ENCODE measurements at regions not wholly inside any gene's neighbourhood (a gene's known extent, or its start where the extent isn't known, plus 50 kb on each side); places are given as distances from the start of the nearest gene placed in this dataset.
A peak's percentile ranks its signal among the peaks of the same experiment; 100 is the strongest.

GRCh38 chr6:113642714-113643406 is 214.3 kb upstream of the MARCKS start:
- DNase-seq (ENCODE audit: low spot score), result no peak

- DNase-seq (ENCODE audit: low spot score), result no peak
Observed at GRCh38 chr6:113643407-113643770, 213.8 kb upstream of the MARCKS start.

GRCh38 chr6:113644861-113645575 is 212.1 kb upstream of the MARCKS start:
- no peak for DNase-seq (ENCODE audit: low spot score)

GRCh38 chr6:113645576-113645970 is 211.6 kb upstream of the MARCKS start:
- DNase-seq (ENCODE audit: low spot score), result no peak

GRCh38 chr6:113645986-113646385 is 211.2 kb upstream of the MARCKS start:
- no peak for DNase-seq (ENCODE audit: low spot score)

GRCh38 chr6:113646701-113647100 is 210.4 kb upstream of the MARCKS start:
- no peak for DNase-seq (ENCODE audit: low spot score)

GRCh38 chr6:113647143-113647889 is 209.8 kb upstream of the MARCKS start:
- DNase-seq (ENCODE audit: low spot score), result no peak

GRCh38 chr6:113648698-113649097 is 208.4 kb upstream of the MARCKS start:
- no peak for DNase-seq (ENCODE audit: low spot score)

GRCh38 chr6:113649276-113649675 is 207.9 kb upstream of the MARCKS start:
- no peak for DNase-seq (ENCODE audit: low spot score)

- DNase-seq (ENCODE audit: low spot score), result no peak
Observed at GRCh38 chr6:113649880-113650609, 207.1 kb upstream of the MARCKS start.

- DNase-seq (ENCODE audit: low spot score), result no peak
Observed at GRCh38 chr6:113650610-113650979, 206.6 kb upstream of the MARCKS start.

- no peak for DNase-seq (ENCODE audit: low spot score)
Observed at GRCh38 chr6:113651120-113651519, 206.0 kb upstream of the MARCKS start.

GRCh38 chr6:113651920-113652319 is 205.2 kb upstream of the MARCKS start:
- no peak for DNase-seq (ENCODE audit: low spot score)

GRCh38 chr6:113653275-113653674 is 203.9 kb upstream of the MARCKS start:
- no peak for DNase-seq (ENCODE audit: low spot score)

GRCh38 chr6:113654396-113654795 is 202.7 kb upstream of the MARCKS start:
- DNase-seq (ENCODE audit: low spot score), result peak; percentile 17

GRCh38 chr6:113655761-113656160 is 201.4 kb upstream of the MARCKS start:
- no peak for DNase-seq (ENCODE audit: low spot score)

- no peak for DNase-seq (ENCODE audit: low spot score)
Observed at GRCh38 chr6:113659762-113660404, 197.3 kb upstream of the MARCKS start.

GRCh38 chr6:113660819-113661218 is 196.3 kb upstream of the MARCKS start:
- DNase-seq (ENCODE audit: low spot score), result no peak

GRCh38 chr6:113662093-113662665 is 195.0 kb upstream of the MARCKS start:
- DNase-seq (ENCODE audit: low spot score), result peak; percentile 23

- no peak for DNase-seq (ENCODE audit: low spot score)
Observed at GRCh38 chr6:113662688-113663333, 194.3 kb upstream of the MARCKS start.

GRCh38 chr6:113664909-113665308 is 192.2 kb upstream of the MARCKS start:
- DNase-seq (ENCODE audit: low spot score), result no peak
